Stimulated activated CD8-positive, alpha-beta memory T cell treated with anti-CD3 and anti-CD28 coated beads, Interleukin-7, amount 100 ng/mL, for 4 hours (primary cell): ENCODE measurements at regions not wholly inside any gene's neighbourhood (a gene's known extent, or its start where the extent isn't known, plus 50 kb on each side); places are given as distances from the start of the nearest gene placed in this dataset.
A peak's percentile ranks its signal among the peaks of the same experiment; 100 is the strongest.

Source experiments
- DNase-seq, 2 donors: peaks; one replicate each; pipeline ENCODE4 v3.0.0-alpha.2; 2020; ENCODE audit warnings: low read depth in 2 of 2

DNA sequence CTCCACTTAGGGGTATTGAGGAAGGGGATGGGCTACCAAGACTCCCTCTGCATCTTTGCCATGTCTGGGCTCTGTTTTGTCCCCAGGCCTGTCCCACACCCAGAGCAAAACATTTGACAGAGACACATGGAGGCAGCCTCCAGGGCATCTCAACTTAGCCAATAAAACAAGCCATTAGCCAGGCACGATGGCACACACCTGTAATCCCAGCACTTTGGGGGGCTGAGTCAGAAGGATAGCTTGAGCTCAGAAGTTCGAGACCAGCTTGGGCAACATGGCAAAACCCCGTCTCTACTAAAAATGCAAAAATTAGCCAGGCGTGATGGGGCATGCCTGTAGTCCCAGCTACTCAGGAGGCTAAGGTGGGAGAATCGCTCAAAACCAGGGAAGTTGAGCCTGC lies 120.3 kb upstream of the IPO9 start:
- DNase-seq = no peak

DNA sequence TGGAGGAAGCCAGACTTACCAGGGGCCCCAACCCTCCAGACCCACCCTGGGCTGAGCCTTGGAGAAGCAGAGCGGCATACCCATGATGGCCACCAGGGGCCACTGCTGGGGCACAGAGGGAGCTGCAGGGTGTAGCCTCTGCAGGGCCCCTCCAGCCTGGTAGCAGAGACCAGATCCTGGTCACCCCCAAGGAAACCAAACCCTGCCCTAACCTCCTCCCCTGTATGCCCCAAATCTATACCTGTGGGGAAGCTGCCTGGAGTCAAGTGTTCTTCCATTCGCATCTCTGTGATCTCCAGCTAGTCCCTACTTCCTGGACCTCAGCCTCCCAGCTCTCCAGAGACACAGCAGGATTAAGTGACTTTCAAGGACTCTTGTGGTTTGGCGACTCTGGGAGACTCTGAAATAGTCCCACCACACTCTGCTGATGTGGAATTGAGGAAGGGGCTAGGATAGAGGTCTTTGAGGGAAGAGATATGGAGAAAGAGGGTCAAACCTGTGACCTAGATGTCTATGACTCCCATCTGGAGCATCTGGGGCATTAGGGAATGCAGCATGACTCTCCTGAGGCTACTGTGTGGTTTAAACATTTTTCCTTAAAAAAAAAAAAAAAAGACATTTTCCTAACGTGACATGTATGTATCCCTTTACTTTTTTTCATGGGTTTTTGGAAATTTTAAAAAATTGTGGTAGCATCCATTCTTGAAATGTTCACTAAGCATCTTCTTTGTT lies 119.2 kb upstream of the IPO9 start:
- DNase-seq = peak in 1 of 2 donors; percentile 16

DNA sequence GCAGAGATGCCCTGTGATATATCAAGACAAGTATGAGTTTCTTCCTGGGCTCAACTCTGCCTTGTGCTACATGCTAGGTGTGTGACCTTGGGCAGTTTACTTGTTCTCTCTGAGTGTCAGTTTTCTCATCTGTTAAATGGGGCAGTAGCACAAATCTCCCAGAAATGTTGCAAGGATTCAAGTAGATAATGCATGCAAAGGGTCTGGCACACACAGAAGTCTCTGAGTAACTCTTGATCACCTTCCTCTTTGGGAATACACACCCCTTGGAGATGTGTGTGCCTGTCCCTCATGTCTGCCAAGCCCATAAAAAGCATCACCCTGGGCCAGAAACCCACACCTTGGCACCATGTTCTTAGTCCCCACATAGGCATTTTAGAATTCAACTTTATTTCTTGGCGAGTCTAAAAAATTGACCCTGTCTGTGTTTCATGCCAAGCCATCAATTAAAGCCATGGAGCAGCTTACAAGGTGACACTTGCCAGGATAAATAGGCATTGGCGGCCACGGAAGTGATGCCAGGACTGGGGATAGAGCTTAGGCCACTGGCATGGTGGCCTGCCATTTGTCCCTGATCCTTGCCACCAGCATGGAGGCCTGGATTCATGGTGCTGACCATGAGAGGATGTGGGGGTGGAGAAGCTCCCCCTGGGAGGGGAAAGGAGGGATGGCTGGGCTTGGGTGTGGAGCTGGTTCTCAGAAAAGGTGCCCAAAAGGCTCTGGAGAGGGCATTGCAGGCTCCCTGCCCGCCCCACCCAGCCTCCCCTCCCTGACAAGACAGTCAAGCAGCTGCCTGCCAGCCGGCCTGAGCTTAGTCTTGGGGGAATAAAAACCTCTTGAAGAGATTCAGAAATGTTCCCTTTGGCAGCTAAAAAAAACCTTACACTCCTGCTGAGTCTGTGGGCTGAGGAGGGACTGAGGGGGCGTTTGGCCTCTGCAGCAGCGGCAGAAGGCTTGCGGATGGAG lies 118.0 kb upstream of the IPO9 start:
- no peak for DNase-seq

DNA sequence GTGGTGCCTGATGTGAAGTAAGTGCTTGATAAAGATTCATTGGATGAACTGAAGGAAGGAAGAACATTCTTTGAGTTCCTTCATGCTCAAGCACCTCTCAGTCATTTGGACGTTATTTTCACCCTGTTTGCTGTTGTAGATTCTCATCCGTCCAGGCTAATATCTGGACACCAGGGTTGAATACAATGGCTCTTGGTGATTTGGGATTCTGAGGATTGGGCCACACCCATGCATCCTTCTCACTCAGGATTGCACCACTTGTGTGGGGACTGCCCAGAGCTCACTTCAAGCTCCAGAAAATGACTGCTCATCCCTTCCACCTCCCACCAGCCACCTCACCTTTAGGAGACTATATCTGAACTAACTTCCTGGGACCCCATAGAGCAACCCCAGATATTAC lies 117.1 kb upstream of the IPO9 start:
- no peak for DNase-seq

DNA sequence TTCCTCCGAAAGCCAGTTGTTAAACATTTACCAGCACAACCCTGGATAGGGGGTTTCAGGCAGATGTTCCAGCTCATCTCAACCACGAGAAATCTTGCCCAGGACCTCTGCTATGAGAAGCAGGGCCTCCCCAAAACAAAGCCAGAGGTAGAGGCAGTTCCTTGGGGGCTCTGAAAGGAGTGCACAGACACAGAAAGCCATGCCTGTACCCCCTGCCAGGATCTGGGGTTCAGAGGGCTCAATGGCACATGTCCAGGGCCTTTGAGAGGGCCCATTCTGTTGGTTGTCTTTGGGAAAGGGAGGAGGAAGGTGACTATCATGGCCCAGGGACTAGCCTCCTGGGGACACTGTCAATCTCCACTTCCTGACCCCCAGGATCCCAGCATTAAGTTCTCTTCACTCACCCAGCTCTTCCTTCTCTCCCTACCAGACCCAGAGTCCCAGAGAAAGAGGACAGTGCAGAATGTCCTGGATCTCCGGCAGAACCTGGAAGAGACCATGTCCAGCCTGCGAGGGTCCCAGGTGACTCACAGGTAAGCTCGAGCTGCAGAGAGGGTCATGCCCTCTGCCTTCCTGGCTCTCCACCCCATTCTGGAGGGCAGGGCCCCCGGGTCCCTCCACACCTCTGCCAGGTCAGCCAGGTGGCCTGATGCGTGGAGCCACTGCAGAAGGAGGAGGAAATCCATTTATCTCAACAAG lies 116.4 kb upstream of the IPO9 start:
- no peak for DNase-seq

DNA sequence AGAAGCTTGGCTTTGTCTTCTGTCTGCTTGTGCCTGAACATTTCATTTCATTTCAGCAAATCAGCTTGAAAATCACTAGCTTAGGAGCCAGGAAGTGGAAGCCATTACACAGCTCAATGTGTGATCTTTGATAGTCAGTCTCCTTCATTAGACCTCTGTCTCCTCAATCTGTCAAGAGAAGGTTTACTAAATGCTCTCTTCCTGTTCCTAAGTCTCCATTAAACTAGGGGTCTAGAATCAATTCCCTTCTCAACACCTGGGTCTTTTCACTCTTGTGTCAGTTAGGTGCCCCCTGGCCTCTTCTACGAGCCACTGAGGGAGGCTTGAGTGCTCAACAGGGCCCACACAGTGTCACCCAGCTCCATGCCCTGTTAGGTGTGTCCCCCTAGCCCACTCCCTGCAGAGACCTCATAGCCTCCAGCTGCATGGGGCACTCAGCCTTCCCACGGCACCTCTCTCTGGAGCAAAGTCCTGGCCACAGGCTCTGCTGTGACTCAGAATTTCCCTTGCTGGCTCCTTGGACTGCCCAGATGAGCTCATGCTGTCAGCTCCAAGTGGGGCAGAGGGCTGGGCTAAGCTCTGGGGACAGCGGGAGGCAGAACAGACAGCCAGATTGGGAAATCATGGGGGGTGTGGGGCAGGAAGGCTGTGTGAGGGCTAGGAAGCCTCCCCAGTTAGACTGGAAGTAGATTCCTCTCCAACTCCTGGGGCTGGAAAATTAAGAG lies 115.7 kb upstream of the IPO9 start:
- DNase-seq = no peak

DNA sequence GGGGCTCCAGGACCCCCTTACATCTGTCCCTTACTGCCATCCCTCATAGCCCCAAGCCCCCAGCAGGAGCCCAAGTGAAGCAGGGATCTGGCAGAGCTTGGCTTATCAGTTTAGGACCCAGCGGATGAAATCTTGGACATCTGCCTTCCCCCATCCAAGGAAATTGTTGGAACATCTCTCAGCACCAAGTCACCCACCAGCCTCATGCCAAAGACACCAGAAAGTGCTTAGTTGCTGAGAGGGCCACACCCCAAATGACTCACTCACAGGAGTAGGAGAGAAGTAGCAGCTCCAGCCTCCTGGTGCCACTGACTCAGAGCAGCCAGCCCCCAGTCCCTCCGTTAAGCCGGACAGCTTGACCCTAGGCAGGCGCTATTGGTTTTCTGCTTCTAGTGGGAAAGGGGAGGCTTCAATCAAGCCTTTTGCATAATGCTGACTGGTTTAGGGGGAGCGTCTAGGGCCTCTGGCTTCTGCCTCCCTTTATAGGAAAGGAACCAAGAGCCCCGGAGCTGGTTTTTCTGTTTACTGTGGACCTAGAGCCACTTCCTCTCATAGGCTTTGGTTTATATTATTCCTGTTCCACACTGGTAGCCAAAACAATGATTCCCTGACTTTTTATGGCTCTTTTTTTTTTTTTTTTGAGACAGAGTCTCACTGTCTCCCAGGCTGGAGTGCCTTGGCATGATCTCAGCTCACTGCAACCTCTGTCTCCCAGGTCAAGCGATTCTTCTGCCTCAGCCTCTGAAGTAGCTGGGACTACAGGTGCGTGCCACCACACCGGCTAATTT lies 114.2 kb upstream of the IPO9 start:
- no peak for DNase-seq

DNA sequence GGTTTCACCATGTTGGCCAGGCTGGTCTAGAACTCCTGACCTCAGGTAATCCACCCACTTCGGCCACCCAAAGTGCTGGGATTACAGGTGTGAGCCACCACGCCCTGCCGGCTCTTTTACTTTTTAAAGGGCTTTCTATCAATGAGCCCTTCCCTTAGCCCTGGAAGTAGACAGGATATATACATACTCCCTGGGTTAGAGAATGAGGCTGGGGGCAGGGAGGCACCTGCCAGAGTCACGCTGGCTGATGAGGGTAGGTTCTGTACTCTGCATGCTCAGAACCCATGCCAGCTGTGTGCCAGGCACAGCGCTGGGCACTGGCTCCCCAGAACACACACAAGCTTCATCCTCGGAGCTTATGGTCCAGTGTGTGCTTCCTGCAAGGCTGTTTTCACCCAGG lies 113.6 kb upstream of the IPO9 start:
- no peak for DNase-seq

DNA sequence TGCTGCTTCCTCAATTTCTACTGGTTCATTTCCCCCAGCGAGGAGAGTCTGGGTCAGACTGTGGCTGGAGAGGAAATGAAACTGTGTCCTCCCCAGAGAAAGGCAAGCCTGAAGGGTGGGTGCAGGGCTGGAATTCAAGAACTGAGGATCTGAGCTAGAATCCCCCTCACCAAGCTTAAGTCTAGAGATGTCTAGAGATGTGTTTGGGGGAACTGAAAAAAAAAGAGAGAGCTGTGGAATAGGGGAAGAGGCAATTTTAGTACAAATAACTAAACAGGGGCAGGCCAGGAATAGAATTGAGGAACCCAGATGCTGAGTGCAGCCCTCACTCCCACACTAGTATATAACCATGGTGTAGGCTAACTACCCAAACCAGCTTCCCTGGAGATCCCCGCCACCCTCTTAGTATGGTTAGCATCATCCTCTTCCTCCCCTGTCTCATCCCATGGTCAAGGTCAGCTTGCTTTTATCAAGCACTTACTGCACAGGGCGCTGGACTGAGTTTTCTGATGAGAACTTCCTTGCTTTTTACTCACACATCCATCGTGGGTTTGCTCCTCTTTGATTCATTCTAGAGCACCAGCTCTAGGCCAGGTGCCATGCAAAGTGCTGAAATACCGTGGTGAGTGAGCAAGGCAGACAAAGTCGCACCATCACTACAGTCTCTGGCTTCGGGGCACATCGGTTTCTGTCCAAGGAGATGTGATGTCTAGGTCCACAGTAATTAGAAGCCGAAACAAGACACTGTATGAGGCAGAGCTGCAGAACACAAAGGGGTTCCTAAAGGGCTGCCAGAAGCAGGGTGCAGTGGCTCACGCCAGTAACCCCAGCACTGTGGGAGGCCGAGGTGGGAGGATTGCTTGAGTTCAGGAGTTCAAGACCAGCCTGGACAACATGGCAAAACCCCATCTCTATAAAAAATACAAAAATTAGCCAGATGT lies 112.9 kb upstream of the IPO9 start:
- no peak for DNase-seq

DNA sequence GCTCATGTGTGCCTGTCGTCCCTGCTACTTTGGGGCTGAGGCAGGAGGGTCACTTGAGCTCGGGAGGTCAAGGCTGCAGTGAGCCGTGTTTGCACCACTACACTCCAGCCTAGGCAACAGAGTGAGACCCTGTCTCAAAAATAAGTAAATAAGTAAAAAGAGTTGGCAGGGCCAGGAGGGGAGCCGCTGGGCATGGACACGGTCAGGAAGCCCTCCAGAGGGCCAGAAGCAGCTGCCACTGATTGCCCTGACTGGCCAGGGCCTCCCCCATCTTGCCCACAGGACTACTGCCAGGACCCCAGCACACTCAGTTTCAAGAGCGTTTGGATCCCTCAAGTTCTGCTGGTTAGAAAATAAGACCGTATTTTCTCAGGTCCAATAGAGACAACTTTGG lies 112.2 kb upstream of the IPO9 start:
- no peak for DNase-seq

DNA sequence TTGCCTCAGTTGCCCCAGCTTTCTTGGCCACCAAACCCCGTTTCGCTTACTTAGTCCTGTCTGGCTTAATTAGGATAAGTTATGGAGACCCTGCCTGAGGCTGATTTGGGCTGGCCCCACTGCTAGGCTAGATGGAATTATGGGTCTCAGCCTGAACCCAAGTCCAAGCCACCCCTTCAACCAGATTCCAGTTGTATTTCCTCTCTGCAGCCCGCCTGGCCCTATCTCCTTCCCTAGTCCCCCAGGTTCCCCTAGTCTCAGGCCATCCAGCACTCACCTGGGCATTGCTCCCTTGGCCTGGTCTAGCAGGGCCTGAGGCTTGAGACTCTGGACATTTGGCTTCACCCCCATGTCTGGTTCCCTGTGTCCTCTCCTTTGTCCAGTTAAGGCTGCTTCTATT lies 111.7 kb upstream of the IPO9 start:
- no peak for DNase-seq

DNA sequence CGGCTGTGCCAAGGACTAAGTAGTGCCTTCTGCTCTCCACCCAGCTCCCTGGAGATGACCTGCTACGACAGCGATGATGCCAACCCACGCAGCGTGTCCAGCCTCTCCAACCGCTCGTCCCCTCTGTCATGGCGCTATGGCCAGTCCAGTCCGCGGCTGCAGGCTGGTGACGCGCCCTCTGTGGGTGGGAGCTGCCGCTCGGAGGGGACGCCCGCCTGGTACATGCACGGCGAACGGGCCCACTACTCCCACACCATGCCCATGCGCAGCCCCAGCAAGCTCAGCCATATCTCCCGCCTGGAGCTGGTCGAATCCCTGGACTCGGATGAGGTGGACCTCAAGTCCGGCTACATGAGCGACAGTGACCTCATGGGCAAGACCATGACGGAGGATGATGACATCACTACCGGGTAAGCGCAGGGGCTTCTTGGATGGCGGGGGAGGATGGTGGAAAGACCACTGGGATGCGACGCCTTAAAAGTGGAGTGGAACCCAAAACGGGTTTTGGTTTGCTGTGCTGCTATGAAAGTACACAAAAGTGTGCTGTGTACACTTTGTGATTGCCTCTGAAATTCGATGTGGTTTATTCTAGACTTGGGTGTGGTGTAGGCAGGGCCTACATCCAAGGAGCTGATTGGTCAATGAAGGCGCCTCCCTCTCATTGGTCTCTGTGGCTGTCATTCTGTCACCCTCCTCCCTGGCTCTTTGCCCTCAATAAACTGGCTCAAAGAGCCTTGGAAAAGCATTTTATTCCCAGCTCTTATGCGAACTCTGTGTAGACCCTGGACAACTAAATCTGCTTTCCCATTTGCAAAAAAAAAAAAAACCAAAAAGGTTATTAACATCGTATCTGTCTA lies 110.4 kb upstream of the IPO9 start:
- no peak for DNase-seq

DNA sequence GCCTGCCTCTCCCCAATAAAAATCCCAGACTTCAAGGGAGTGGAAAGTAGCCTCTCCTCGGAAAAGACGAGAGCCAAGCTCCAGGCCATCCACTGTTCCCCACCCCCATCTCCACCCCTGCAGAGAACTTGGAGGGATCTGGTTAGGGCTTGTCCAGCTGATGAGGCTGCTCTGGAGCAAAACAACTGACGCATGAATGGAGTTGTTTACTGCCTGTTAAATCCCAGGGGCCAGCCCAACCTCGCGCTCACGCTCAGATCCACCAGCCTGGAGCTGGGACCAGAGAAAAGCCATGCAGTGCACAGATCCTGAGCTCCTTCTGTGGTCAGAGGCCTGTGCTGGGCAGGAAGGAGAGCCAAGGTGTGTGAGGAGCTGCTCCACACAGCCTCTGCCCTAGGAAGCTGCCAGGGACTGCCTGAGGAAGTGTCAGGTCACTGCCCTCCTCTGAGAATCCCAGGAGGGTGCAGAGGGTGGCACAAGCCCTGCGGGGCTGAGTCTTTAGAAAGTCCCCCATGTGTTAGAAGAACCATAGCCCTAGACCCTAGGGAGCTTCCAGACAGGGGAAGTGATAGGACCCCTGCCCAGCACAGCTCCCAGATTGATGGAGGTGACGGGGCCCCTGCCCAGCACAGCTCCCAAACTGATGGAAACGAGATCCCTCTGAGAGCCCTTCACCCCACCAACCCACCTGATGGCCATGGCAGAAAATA lies 109.0 kb upstream of the IPO9 start:
- DNase-seq = no peak

DNA sequence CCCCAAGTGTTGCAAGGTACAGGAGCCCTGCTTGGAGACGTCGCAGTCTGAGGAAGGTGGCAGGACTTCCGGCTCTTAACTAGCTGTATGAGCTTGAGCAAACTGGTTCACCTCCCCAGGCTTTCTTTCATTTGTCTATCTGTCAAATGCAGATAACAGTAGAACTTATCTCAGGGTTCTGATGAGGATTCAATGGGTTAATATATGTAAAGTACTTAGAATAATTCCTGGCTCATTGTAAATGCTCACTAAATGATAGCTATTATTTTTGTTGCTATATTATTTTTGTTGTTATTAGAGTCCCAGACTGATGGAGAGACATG lies 108.5 kb upstream of the IPO9 start:
- DNase-seq = no peak

DNA sequence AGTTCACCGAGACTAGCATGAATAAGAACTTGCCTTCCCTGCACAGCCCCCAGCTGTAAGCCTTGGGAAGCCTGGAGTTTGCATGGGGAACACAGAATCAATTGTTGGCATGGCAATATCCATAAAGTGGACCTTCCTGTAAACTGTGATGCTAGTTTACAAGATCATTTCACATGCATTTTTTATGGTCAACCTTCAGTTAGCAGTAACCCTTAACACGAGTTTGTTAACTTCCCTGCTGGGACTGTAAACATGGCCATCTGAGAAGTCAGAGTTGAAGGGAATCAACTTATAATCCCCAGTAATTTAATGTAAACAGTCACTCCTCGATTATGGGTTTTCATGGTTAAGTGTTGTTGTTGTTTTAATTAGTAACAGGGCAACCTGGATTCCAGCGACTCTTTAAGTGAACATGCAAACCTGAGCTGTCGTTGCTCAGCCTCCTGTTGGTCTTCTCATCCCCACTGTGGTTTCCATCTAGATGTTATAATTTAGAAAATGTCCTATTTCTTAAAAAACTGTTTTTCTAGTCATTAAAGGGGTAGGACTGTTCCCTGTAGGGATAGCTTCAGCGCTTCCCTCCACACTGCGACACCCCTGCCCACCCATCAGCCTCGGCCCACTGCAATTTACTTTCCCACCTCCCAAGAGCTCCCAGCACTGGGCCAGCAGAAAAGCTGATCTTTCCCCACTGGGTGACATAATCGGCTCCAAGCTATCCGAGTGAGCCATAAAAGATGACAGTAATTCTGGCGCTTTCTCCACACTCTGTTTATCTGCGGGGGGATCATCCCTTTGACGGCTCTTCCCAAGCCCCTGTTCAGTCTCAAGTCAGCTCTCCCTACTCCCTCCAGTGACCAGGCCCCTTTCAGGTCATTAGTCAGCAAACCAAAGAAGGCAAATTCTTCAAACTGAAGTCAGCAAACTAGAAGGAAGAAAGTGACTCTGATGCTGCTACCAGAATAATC lies 107.6 kb upstream of the IPO9 start:
- no peak for DNase-seq

DNA sequence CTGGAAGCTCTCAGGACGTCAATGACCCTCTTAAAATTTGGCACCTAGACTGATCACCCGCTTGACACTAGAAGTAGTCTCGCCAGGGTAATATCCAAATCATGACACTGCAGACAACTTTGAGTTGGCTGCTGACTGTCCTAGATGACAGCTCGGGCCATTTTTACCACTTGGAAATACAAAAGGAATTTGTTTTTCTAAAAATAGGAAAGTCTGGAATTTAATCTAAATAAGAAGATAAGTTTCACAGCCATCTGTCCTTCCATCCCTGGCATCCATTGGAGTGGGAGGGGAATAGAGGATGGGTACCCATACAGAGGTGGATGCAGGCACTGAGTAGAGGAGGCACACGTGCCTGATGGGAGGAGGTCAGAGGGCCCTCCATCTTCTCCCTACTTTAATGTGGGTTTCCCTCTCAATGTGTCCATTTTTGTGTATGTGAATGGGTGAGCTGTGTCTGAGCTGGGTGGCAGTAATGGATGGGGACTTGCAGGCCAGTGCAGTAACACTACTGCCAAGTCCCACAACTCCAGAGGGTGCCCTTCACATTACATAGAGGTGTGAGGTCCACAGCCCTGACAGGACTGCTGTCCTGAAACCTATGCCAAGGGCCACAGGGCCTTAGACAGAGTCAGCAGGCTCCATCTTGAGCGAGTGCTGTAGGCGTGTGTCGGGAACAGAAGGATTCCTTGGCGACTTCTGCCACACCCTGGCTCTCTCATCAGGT lies 104.8 kb upstream of the IPO9 start:
- no peak for DNase-seq

DNA sequence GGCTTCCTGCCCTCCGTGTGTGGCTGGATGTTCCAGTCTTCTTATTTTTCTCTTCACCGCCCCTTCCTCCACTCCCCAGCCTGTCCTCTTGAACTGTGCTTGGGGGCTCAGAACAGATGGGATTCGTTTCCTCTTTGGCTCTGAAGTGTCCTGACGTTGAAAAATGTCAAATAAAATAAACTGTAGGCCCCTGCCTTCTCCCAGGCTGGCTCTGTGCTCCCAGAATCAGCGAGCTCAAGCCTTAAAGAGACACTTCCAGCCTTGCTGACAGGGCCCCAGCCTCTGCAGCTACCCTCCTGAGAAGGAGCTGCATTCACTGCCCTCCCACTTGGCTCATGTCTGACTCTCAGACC lies 104.2 kb upstream of the IPO9 start:
- no peak for DNase-seq
